B cell (primary cell): ENCODE measurements at regions not wholly inside any gene's neighbourhood (a gene's known extent, or its start where the extent isn't known, plus 50 kb on each side); places are given as distances from the start of the nearest gene placed in this dataset.

Source experiments
- ATAC-seq: fragments of 200-7000 bp; cut with Tn5 transposase; one replicate; pipeline ENCODE4 v1.10.0; 2021; ENCODE audit warnings: low read depth, mild to moderate bottlenecking, moderate number of reproducible peaks, moderate library complexity
- CTCF ChIA-PET: fragments of 350-600 bp; sonication (Branson Sonifier 250); formaldehyde crosslinking; loops from one replicate; lab custom pipeline; 2021; ENCODE audit warnings: antibody characterized with exemption, inconsistent platforms; lab: Charles Lee
- POLR2A ChIA-PET: fragments of 350-600 bp; sonication (Branson Sonifier 250); formaldehyde crosslinking; loops from one replicate; lab custom pipeline; 2021; ENCODE audit warnings: antibody characterized with exemption; lab: Charles Lee
- DNase-seq: peaks from one replicate; pipeline ENCODE4 v3.0.0; 2013
- H2AFZ ChIP-seq: 2 replicates; pipeline ENCODE4 v1.6.1; 2012; ENCODE audit warnings: mild to moderate bottlenecking, low read depth, low read length; ENCODE audit not compliant: insufficient read depth, poor library complexity, severe bottlenecking
- H3K27ac ChIP-seq, 2 donors: 1 replicate in 1 of 2; 2 replicates in 1 of 2; pipeline ENCODE4 v1.5.1; 2012 to 2013; ENCODE audit warnings: low read length in 2 of 2, mild to moderate bottlenecking in 2 of 2, moderate library complexity in 1 of 2
- H3K27me3 ChIP-seq, 4 experiments: fragments of 200-600 bp in 1 of 4; sonication (generic) in 1 of 4; replicated peaks in 1 of 4; 1 replicate in 2 of 4; 2 replicates in 2 of 4; pipeline versions ENCODE4 v1.6.1 to v1.7.0; 2013 to 2016; ENCODE audit warnings: low read length in 3 of 4, mild to moderate bottlenecking in 2 of 4, mixed read lengths in 1 of 4, moderate library complexity in 1 of 4; ENCODE audit not compliant: insufficient read depth in 4 of 4, control insufficient read depth in 3 of 4; ENCODE audit errors: control extremely low read depth in 1 of 4
- H3K36me3 ChIP-seq, 2 experiments: replicated peaks in 1 of 2; 1 replicate in 1 of 2; 2 replicates in 1 of 2; pipeline versions ENCODE4 v1.6.1 to v1.7.1; 2013; ENCODE audit warnings: low read length in 1 of 2; ENCODE audit not compliant: insufficient read depth in 2 of 2, control insufficient read depth in 1 of 2; ENCODE audit errors: control extremely low read depth in 1 of 2, extremely low read depth in 1 of 2
- H3K4me1 ChIP-seq, 2 donors: fragments of 200-600 bp in 1 of 2; sonication (generic) in 1 of 2; 1 replicate in 1 of 2; 2 replicates in 1 of 2; pipeline versions ENCODE4 v1.5.1 to v1.6.1; 2013 to 2017; ENCODE audit warnings: low read length in 2 of 2; ENCODE audit not compliant: control insufficient read depth in 2 of 2, insufficient read depth in 2 of 2
- H3K4me2 ChIP-seq: replicated peaks from 2 replicates; pipeline ENCODE3; 2012; ENCODE audit warnings: mild to moderate bottlenecking, low read depth, low read length; ENCODE audit not compliant: poor library complexity, severe bottlenecking
- H3K4me3 ChIP-seq, 5 experiments: fragments of 200-600 bp in 1 of 5; sonication (generic) in 1 of 5; 1 replicate in 3 of 5; 2 replicates in 2 of 5; pipeline versions ENCODE4 v1.5.1 to v1.7.0; 2011 to 2016; ENCODE audit warnings: low read length in 4 of 5, mild to moderate bottlenecking in 4 of 5, low read depth in 2 of 5, control low read depth in 1 of 5, moderate library complexity in 1 of 5; ENCODE audit not compliant: insufficient read depth in 1 of 5; ENCODE audit errors: control extremely low read depth in 1 of 5, extremely low read depth in 1 of 5
- H3K79me2 ChIP-seq: fragments of 200-600 bp; sonication (generic); one replicate; pipeline ENCODE4 v1.6.0; 2016; ENCODE audit warnings: low read length; ENCODE audit not compliant: control insufficient read depth, insufficient read depth
- H3K9ac ChIP-seq: fragments of 200-600 bp; sonication (generic); 2 replicates; pipeline ENCODE4 v1.6.1; 2017; ENCODE audit warnings: mild to moderate bottlenecking, low read length, moderate library complexity
- H3K9me3 ChIP-seq, 3 donors: one replicate each; pipeline versions ENCODE4 v1.6.1 to v1.7.1; 2013; ENCODE audit warnings: low read length in 2 of 3; ENCODE audit not compliant: control insufficient read depth in 2 of 3, insufficient read depth in 1 of 3; ENCODE audit errors: control extremely low read depth in 1 of 3
- H4K20me1 ChIP-seq: 2 replicates; pipeline ENCODE4 v1.6.0; 2012; ENCODE audit warnings: mild to moderate bottlenecking, low read length; ENCODE audit not compliant: insufficient read depth, control insufficient read depth, poor library complexity, severe bottlenecking
- H3K27ac Mint-ChIP-seq: one replicate; pipeline ENCODE4 v1.8.0; 2021; ENCODE audit warnings: mixed read lengths
- H3K27me3 Mint-ChIP-seq: one replicate; pipeline ENCODE4 v1.8.0; 2021; ENCODE audit warnings: mixed read lengths
- H3K4me1 Mint-ChIP-seq: one replicate; pipeline ENCODE4 v1.8.0; 2021; ENCODE audit warnings: mixed read lengths
- H3K4me3 Mint-ChIP-seq: one replicate; pipeline ENCODE4 v1.8.0; 2021; ENCODE audit warnings: mixed read lengths
- H3K9me3 Mint-ChIP-seq: one replicate; pipeline ENCODE4 v1.8.0; 2022; ENCODE audit warnings: mixed read lengths; ENCODE audit not compliant: insufficient read depth
- CTCF ChIP-seq: fragments of 200-600 bp; IDR thresholded peaks from one replicate; pipeline ENCODE4 v1.8.0; 2022; ENCODE audit warnings: antibody characterized with exemption, mild to moderate bottlenecking
- EZH2 ChIP-seq: IDR thresholded peaks from 2 replicates; pipeline ENCODE4 v1.6.1; 2012; ENCODE audit warnings: borderline replicate concordance, low read depth, mild to moderate bottlenecking, moderate library complexity, low read length; ENCODE audit not compliant: insufficient read depth, poor library complexity, severe bottlenecking
- WGBS: methylation state at CpG from one replicate; pipeline ENCODE4 v1.1.5; 2013; ENCODE audit warnings: missing lambda C conversion rate; ENCODE audit not compliant: insufficient coverage; 5-methylcytosine and 5-hydroxymethylcytosine counted together
- intact Hi-C: fragments of 100-400 bp; cut with micrococcal nuclease; formaldehyde crosslinking; loops from one replicate; pipeline ENCODE4 v1.10.0; 2022

GRCh38 chr11:15555161-15555560 lies 440.4 kb downstream of the INSC start:
- no peaks in the 10 kb centered on the region for H3K9me3 Mint-ChIP-seq
- no peaks in the 10 kb centered on the region for H3K79me2 ChIP-seq
- ATAC-seq, result no peak
- peaks cover 0 to 9% (median 1%) of the 10 kb centered on the region in 3 donors for H3K9me3 ChIP-seq
- no peak for DNase-seq
- no peak overlapping the region for H3K27ac ChIP-seq
- no peaks in the 10 kb centered on the region for H4K20me1 ChIP-seq
- H2AFZ ChIP-seq, result no peak overlapping the region
- no peaks in the 10 kb centered on the region for H3K4me1 ChIP-seq
- no peak overlapping the region for H3K4me2 ChIP-seq
- TF ChIP-seq EZH2, result no peak
- TF ChIP-seq CTCF, result no peak
- no peaks in the 10 kb centered on the region for H3K4me1 Mint-ChIP-seq
- WGBS, result no CpG with 5 or more reads among the region's 1 CpG
- H3K4me3 ChIP-seq, result no peak overlapping the region
- H3K27me3 ChIP-seq, result no peaks in the 10 kb centered on the region
- no peak overlapping the region for H3K27ac Mint-ChIP-seq
- H3K9ac ChIP-seq, result no peak overlapping the region
- no peaks in the 10 kb centered on the region for H3K36me3 ChIP-seq
- H3K4me3 Mint-ChIP-seq, result no peak overlapping the region
- ChIA-PET CTCF (interaction anchor here (0.9 kb wide), 1 partner anchor 12 kb away, joined by 3 read pairs; no protein-coding TSS in a partner anchor), POLR2A (no interaction called here)
- H3K27me3 Mint-ChIP-seq, result no peaks in the 10 kb centered on the region
- intact Hi-C loops, result no loop called here

GRCh38 chr11:15557457-15558230 lies 442.9 kb downstream of the INSC start:
- ChIA-PET CTCF (no interaction called here), POLR2A (no interaction called here)
- ATAC-seq (no peak), DNase-seq (no peak)
- H3K4me3 Mint-ChIP-seq, result no peak overlapping the region
- Histone ChIP-seq H3K9me3 (peaks cover 0 to 16% (median 1%) of the 10 kb centered on the region in 3 donors), H3K79me2 (no peaks in the 10 kb centered on the region), H2AFZ (no peak overlapping the region), H3K4me1 (no peaks in the 10 kb centered on the region), H3K4me3 (no peak overlapping the region), H4K20me1 (no peaks in the 10 kb centered on the region), H3K4me2 (no peak overlapping the region), H3K27me3 (no peaks in the 10 kb centered on the region), H3K9ac (no peak overlapping the region), H3K36me3 (no peaks in the 10 kb centered on the region), H3K27ac (no peak overlapping the region)
- WGBS, result no CpG with 5 or more reads among the region's 2 CpGs
- no peaks in the 10 kb centered on the region for H3K9me3 Mint-ChIP-seq
- no peak overlapping the region for H3K27ac Mint-ChIP-seq
- TF ChIP-seq EZH2 (no peak), CTCF (no peak)
- intact Hi-C loops, result no loop called here
- H3K27me3 Mint-ChIP-seq, result no peaks in the 10 kb centered on the region
- H3K4me1 Mint-ChIP-seq, result no peaks in the 10 kb centered on the region
